ENCODE measurements at regions not wholly inside any gene's neighbourhood (a gene's known extent, or its start where the extent isn't known, plus 50 kb on each side); places are given as distances from the start of the nearest gene placed in this dataset.

- TF ChIP-seq CTCF (conservative IDR thresholded peaks at IDR 0.05 in 1 of 2, IDR thresholded peaks at IDR 0.05 in 1 of 2; ENCODE audit: extremely low read depth in 1 of 2, insufficient read depth in 1 of 2, low read depth in 1 of 2, low read length in 2 of 2) (no peak), EZH2 (IDR thresholded peaks at IDR 0.05; ENCODE audit: borderline replicate concordance, low read length) (no peak)
These were observed 1176.8 kb downstream of the FAM133A start for GRCh38 chrX:94850811-94851210.
